Ishikawa (cell line): ENCODE measurements at regions not wholly inside any gene's neighbourhood (a gene's known extent, or its start where the extent isn't known, plus 50 kb on each side); places are given as distances from the start of the nearest gene placed in this dataset.

Experiments used
- CEBPB ChIP-seq: IDR thresholded peaks from 2 replicates; pipeline ENCODE4 v1.6.1; 2012
- CREB1 ChIP-seq: IDR thresholded peaks from 2 replicates; pipeline ENCODE4 v1.6.1; 2012; ENCODE audit warnings: low read depth
- EGR1 ChIP-seq: IDR thresholded peaks from 2 replicates; pipeline ENCODE4 v1.6.1; 2012
- EP300 ChIP-seq: IDR thresholded peaks from 2 replicates; pipeline ENCODE4 v1.6.1; 2012; ENCODE audit warnings: borderline replicate concordance
- FOXM1 ChIP-seq: IDR thresholded peaks from 2 replicates; pipeline ENCODE4 v1.6.1; 2012; ENCODE audit warnings: low read depth, borderline replicate concordance
- MAX ChIP-seq: IDR thresholded peaks from 2 replicates; pipeline ENCODE4 v1.6.1; 2012
- NFIC ChIP-seq: IDR thresholded peaks from 2 replicates; pipeline ENCODE4 v1.6.1; 2012
- RAD21 ChIP-seq: IDR thresholded peaks from 2 replicates; pipeline ENCODE4 v1.6.1; 2012; ENCODE audit warnings: low read depth
- TAF1 ChIP-seq: IDR thresholded peaks from 2 replicates; pipeline ENCODE4 v1.6.1; 2012; ENCODE audit warnings: low read depth, mild to moderate bottlenecking
- TEAD4 ChIP-seq: IDR thresholded peaks from 2 replicates; pipeline ENCODE4 v1.6.1; 2012
- YY1 ChIP-seq: IDR thresholded peaks from 2 replicates; pipeline ENCODE4 v1.6.1; 2012; ENCODE audit warnings: low read depth
- ZBTB7A ChIP-seq: IDR thresholded peaks from 2 replicates; pipeline ENCODE4 v1.6.1; 2012; ENCODE audit warnings: low read depth

GRCh38 chr10:58065529-58065815 is 202.2 kb downstream of the IPMK start:
- TF ChIP-seq TAF1 (no peak), CEBPB (no peak), RAD21 (no peak), ZBTB7A (no peak), YY1 (no peak), NFIC (no peak), MAX (no peak), EP300 (no peak), TEAD4 (no peak), FOXM1 (no peak), CREB1 (no peak), EGR1 (no peak)
